ENCODE measurements at regions not wholly inside any gene's neighbourhood (a gene's known extent, or its start where the extent isn't known, plus 50 kb on each side); places are given as distances from the start of the nearest gene placed in this dataset.
"Not testable (repeated sequence)": the region's sequence is repeated elsewhere in the genome, so short reads cannot be mapped to it uniquely, and the experiment has no call there.

- no peak for DNase-seq
Measured at GRCh38 chr5:89168766-89169165, 285.8 kb upstream of the MEF2C start.

- not testable (repeated sequence) for DNase-seq
Measured at GRCh38 chr5:89164703-89165102, 281.7 kb upstream of the MEF2C start.

- no peak for DNase-seq
Measured at GRCh38 chr5:89156226-89156625, 273.2 kb upstream of the MEF2C start.

DNA sequence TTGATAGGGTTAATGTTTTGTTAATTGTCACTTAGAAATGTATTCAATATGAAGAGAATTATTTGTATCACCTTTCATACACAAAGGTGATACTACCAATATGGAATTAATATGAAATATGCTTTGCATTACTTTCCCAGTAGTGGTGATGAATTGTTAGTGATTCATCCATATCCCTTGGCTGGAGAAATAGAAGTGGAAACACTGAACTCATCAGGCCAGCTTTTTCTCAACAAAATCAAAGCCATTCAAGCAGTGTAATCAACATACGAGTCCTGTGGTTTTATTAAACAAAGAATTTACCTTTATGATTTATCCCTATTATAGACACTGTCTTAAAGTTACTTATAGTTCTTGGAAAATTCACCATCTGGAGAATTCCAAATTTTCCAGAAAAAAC, 264.0 kb upstream of the MEF2C start:
- no peak for DNase-seq

GRCh38 chr5:89137148-89137547, 254.2 kb upstream of the MEF2C start:
- no peak for DNase-seq

- DNase-seq: no peak
Measured at GRCh38 chr5:89133975-89134374, 251.0 kb upstream of the MEF2C start.

DNA sequence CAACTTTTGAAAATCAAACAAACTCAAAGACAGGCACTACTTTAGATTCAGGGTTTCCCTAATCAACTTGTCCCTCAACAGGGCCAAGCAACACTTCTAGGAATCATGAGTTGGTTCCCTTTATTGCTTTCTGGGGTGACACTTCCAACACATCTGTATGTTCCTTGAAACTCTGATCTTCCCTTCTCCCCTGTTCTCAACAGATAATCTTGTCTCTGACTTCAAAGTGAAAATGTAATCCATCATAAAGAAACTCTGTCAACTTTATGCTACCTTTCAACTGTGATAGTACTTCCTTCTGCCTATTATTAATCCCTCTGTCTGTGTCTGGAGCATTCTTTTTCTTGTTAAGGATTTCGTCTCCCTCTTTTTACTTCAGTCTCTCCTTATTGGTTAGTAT, 250.1 kb upstream of the MEF2C start:
- DNase-seq: no peak

DNA sequence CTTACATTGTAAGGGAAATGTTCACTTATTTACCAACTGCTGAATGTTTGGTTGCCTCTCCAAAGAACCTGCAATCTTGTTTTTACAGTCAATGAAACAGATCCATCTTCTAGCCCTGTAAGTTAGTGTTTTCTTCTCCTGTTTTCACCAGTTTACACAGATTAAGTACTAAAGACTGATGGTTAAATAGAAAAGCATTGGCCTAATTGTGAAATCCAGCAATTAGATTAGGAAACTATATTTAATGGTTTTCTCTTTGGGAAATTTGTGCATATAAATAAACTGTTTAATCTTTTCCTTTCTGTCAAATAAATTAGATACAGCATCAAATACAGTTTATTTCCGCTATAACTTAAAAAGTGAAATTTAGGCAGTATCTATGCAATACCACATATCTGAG, 247.9 kb upstream of the MEF2C start:
- no peak for DNase-seq

DNA sequence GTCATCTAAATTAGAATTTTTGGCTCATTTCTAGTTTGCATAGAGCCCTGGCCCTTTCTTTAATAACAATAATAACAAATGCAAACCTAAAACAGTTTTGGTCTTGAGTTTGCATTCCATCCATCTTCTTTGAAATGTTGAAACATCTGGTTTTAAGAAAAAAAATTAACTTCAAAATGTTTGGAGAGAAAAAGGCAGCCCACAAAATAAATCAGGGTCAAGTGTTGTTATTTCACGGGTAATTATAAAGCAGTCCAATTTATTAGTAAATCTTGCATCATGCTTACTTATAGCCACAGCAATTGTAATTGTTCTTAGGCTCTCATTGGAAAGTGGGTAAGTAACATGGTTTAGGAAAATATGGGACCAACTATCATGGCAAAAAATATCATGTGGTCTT, 247.0 kb upstream of the MEF2C start:
- no peak for DNase-seq

DNA sequence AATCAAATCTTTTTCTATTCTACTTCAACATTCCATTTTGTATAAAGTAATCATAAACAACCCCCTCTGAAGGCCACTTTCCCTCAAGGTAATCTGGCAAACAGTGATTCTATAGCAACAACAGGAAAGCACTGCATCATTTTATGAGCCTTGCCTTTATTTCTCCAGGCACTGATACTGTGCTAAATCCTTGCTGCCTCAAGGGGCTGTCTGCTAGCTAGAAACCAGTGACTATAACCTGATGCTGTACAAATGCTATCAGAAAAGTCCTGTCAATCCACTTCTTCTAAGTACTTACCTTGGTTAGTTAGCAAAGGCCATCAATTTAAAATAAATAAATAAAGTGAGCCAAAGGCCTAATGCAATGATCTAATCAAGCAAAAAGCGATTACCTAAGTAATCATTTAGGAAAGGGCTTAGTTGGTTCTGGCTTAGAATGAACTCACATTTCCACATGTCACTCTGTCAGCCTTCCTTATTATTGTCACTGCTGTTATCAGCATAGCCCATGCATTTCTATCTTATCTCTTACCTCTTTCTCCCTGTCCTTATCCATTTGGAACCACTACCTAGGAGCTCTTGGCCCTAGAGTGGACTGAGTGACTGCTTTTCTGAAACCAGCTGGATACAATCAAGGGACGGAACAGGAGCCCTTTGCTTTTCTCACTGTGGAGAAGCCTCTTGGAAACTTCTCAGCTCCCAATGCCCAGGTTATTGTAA, 246.1 kb upstream of the MEF2C start:
- no peak for DNase-seq

GRCh38 chr5:89128092-89128491, 245.1 kb upstream of the MEF2C start:
- DNase-seq: no peak

DNA sequence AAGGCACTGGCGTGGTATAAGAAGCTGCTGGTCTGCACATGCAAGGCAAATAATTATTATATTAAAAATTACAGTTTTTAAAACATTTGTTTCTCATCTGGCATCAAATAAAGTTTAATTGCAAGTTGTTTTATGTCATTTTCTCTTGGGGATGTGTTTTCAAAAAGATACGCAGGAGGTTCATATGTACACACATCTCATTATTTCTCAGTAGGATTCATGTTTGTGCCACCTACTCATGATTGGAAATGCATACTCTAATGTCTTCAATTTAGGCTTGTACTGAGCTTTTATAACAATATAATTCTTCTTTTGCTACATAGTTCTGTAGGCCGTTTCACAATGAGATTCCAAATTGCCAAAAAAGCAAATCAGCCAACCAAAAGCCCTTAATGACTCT, 244.2 kb upstream of the MEF2C start:
- no peak for DNase-seq

GRCh38 chr5:89125372-89125771, 242.4 kb upstream of the MEF2C start:
- DNase-seq: no peak

- DNase-seq: no peak
Measured at GRCh38 chr5:89123581-89123980, 240.6 kb upstream of the MEF2C start.

GRCh38 chr5:89120719-89121118, 237.7 kb upstream of the MEF2C start:
- DNase-seq: no peak

GRCh38 chr5:89117124-89117644, 234.2 kb upstream of the MEF2C start:
- DNase-seq: no peak

GRCh38 chr5:89110916-89111646, 228.1 kb upstream of the MEF2C start:
- DNase-seq: no peak

DNA sequence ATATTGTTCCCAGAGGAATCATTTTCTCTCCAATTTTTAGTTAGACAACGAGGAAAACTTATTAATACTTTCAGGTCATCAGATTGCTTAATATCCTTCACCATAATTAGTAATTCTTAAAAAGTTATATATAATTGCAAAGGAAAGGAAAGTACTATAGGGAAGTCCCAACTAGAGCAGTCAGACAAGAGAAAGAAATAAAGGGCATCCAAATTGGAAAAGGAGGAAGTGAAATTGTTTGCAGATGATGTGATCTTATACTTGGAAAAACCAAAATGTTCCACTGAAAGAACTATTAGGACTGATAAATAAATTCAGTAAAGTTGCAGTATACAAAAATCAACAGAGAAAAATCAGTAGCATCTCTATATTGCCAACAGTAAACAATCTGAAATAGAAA, 223.5 kb upstream of the MEF2C start:
- no peak for DNase-seq

- no peak for DNase-seq
Measured at GRCh38 chr5:89105836-89106235, 222.9 kb upstream of the MEF2C start.

DNA sequence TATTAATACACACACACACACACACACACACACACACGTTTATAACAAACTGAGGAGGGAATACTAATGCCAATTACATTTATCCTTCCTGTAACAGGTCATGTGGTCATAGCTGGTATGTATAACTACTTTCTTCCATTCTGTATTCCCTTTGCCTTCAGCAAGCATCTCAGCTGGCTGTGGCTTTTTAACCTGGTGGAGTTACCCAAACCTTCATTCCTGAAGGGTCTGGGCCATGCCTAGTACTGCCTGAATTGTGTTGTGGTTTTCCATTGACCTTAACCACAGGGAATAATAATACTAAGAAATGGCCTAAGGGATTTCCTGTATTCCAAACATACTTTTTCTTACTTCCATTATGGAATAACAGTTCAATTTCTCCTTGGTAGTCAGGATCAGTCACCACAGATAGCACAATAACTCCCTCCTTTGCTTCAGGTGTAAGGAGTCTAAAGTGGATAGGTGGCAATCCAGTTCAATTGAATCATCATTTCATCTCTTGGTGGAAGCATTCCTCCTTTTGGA, 222.2 kb upstream of the MEF2C start:
- DNase-seq: no peak

- no peak for DNase-seq
Measured at GRCh38 chr5:89098199-89098756, 215.3 kb upstream of the MEF2C start.

- no peak for DNase-seq
Measured at GRCh38 chr5:89097103-89097502, 214.1 kb upstream of the MEF2C start.

GRCh38 chr5:89095341-89095740, 212.4 kb upstream of the MEF2C start:
- DNase-seq: no peak

DNA sequence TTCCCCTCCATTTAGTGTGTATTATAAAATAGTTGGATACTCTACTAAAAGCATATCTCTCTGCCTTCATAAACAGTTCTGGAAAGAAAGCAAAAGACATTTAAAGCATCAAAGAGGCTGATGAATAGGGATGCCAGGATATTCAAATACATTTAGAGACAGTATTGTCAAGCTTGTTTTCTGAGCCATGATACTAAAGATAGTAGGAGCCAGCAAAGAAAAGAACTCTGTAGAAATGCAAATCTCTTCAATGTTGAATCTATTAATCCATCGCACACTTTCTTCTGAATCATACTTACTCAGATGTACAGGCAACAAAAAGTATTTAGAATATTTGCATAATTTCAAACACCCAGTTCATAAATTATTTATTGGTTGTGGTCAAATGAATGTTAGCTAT, 207.1 kb upstream of the MEF2C start:
- DNase-seq: no peak

Data from stimulated activated CD4-positive, alpha-beta T cell treated with anti-CD3 and anti-CD28 coated beads, Interleukin-15, amount 100 ng/mL, for 24 hours (primary cell).